ENCODE measurements at regions not wholly inside any gene's neighbourhood (a gene's known extent, or its start where the extent isn't known, plus 50 kb on each side); places are given as distances from the start of the nearest gene placed in this dataset.
A peak's percentile ranks its signal among the peaks of the same experiment; 100 is the strongest.

- BruUV-seq (replicated peaks), result no TSS peak
- Histone ChIP-seq H3K9me3 (ENCODE audit: low read depth, low read length, poor library complexity, severe bottlenecking) (no peaks in the 10 kb centered on the region), H3K27me3 (replicated peaks; ENCODE audit: insufficient read depth, low read depth, low read length, poor library complexity) (no peaks in the 10 kb centered on the region), H3K27ac (ENCODE audit: low read depth, low read length, poor library complexity, severe bottlenecking) (no peak overlapping the region), H3K36me3 (ENCODE audit: insufficient read depth, low read length, poor library complexity, severe bottlenecking) (no peaks in the 10 kb centered on the region), H3K4me1 (ENCODE audit: insufficient read depth, low read length, poor library complexity, severe bottlenecking) (peaks cover 19% of the 10 kb centered on the region), H3K4me3 (ENCODE audit: low read depth, low read length, poor library complexity, severe bottlenecking) (no peak overlapping the region)
- ChIA-PET CTCF (no interaction called here), POLR2A (ENCODE audit: low non-redundant PET) (no interaction called here)
- TF ChIP-seq EZH2 (IDR thresholded peaks at IDR 0.05; ENCODE audit: borderline replicate concordance, low read depth, low read length, poor library complexity, severe bottlenecking), result no peak
- TF ChIP-seq, protein P1, sequence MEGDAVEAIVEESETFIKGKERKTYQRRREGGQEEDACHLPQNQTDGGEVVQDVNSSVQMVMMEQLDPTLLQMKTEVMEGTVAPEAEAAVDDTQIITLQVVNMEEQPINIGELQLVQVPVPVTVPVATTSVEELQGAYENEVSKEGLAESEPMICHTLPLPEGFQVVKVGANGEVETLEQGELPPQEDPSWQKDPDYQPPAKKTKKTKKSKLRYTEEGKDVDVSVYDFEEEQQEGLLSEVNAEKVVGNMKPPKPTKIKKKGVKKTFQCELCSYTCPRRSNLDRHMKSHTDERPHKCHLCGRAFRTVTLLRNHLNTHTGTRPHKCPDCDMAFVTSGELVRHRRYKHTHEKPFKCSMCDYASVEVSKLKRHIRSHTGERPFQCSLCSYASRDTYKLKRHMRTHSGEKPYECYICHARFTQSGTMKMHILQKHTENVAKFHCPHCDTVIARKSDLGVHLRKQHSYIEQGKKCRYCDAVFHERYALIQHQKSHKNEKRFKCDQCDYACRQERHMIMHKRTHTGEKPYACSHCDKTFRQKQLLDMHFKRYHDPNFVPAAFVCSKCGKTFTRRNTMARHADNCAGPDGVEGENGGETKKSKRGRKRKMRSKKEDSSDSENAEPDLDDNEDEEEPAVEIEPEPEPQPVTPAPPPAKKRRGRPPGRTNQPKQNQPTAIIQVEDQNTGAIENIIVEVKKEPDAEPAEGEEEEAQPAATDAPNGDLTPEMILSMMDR (conservative IDR thresholded peaks at IDR 0.05; ENCODE audit: low read depth, low read length), result no peak
- intact Hi-C loops (cut with micrococcal nuclease; ENCODE audit: unreplicated experiment), result no loop called here
- no peak for DNase-seq (ENCODE audit: low spot score)
Observed at GRCh38 chr14:49966971-49967630, 74.2 kb downstream of the ARF6 start.

GRCh38 chr14:49969961-49970360 is 77.1 kb downstream of the ARF6 start:
- CTCF ChIA-PET, result no interaction called here
- DNase-seq (ENCODE audit: low spot score), result no peak
- no TSS peak for BruUV-seq (replicated peaks)
- Histone ChIP-seq H3K4me1 (ENCODE audit: insufficient read depth, low read length, poor library complexity, severe bottlenecking) (peaks cover 30% of the 10 kb centered on the region), H3K27ac (ENCODE audit: low read depth, low read length, poor library complexity, severe bottlenecking) (peak overlapping the region; percentile 61), H3K9me3 (ENCODE audit: low read depth, low read length, poor library complexity, severe bottlenecking) (no peaks in the 10 kb centered on the region), H3K4me3 (ENCODE audit: low read depth, low read length, poor library complexity, severe bottlenecking) (no peak overlapping the region), H3K36me3 (ENCODE audit: insufficient read depth, low read length, poor library complexity, severe bottlenecking) (no peaks in the 10 kb centered on the region), H3K27me3 (replicated peaks; ENCODE audit: insufficient read depth, low read depth, low read length, poor library complexity) (no peaks in the 10 kb centered on the region)
- TF ChIP-seq EZH2 (IDR thresholded peaks at IDR 0.05; ENCODE audit: borderline replicate concordance, low read depth, low read length, poor library complexity, severe bottlenecking), result no peak
- TF ChIP-seq, protein P1 (conservative IDR thresholded peaks at IDR 0.05; ENCODE audit: low read depth, low read length), result no peak
- POLR2A ChIA-PET (ENCODE audit: low non-redundant PET), result no interaction called here
- intact Hi-C loops (cut with micrococcal nuclease; ENCODE audit: unreplicated experiment), result no loop called here

- intact Hi-C loops (cut with micrococcal nuclease; ENCODE audit: unreplicated experiment), result no loop called here
- POLR2A ChIA-PET (ENCODE audit: low non-redundant PET), result no interaction called here
- no TSS peak for BruUV-seq (replicated peaks)
Observed at GRCh38 chr14:49970474-49971147, 77.7 kb downstream of the ARF6 start.

More at GRCh38 chr14:49970474-49971147, 77.7 kb downstream of the ARF6 start:
- no peaks in the 10 kb centered on the region for H3K36me3 ChIP-seq (ENCODE audit: insufficient read depth, low read length, poor library complexity, severe bottlenecking)
- CTCF ChIA-PET, result no interaction called here
- H3K4me1 ChIP-seq (ENCODE audit: insufficient read depth, low read length, poor library complexity, severe bottlenecking), result peaks cover 30% of the 10 kb centered on the region
- no peaks in the 10 kb centered on the region for H3K9me3 ChIP-seq (ENCODE audit: low read depth, low read length, poor library complexity, severe bottlenecking)
- DNase-seq (ENCODE audit: low spot score), result peak; percentile 33
- H3K4me3 ChIP-seq (ENCODE audit: low read depth, low read length, poor library complexity, severe bottlenecking), result no peak overlapping the region
- H3K27me3 ChIP-seq (replicated peaks; ENCODE audit: insufficient read depth, low read depth, low read length, poor library complexity), result no peaks in the 10 kb centered on the region
- TF ChIP-seq, protein P1 (conservative IDR thresholded peaks at IDR 0.05; ENCODE audit: low read depth, low read length), result no peak
- no peak for TF ChIP-seq EZH2 (IDR thresholded peaks at IDR 0.05; ENCODE audit: borderline replicate concordance, low read depth, low read length, poor library complexity, severe bottlenecking)
- peak overlapping the region; percentile 61 for H3K27ac ChIP-seq (ENCODE audit: low read depth, low read length, poor library complexity, severe bottlenecking)

All from A673 (cell line).